Medulla oblongata (tissue), 1 donor: ENCODE measurements at regions not wholly inside any gene's neighbourhood (a gene's known extent, or its start where the extent isn't known, plus 50 kb on each side); places are given as distances from the start of the nearest gene placed in this dataset.
"Not testable (repeated sequence)": the region's sequence is repeated elsewhere in the genome, so short reads cannot be mapped to it uniquely, and the experiment has no call there.

Experiments
- DNase-seq: peaks from one replicate; pipeline ENCODE4 v3.0.0-alpha.2; 2015; ENCODE audit errors: extremely low spot score

DNA sequence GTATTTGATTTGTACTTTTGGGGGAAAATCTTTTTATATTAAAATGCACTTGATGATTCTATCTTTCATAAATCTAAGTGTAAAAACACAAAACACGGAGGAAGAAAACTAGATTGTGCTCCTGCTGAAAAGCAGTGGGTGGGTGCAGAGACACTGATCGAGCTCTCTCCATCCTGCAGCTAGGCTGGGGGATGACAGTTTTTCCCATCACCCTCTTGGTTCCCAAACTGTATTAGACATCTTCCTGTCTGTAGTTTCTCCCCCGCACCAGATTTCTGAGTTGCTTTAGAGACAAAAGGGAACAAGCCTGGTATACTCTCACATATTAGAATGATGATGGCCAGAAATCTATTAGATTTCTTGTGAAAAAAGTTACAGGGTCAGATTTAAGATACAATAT is 99.6 kb downstream of the FAM114A2 start:
- DNase-seq = no peak

DNA sequence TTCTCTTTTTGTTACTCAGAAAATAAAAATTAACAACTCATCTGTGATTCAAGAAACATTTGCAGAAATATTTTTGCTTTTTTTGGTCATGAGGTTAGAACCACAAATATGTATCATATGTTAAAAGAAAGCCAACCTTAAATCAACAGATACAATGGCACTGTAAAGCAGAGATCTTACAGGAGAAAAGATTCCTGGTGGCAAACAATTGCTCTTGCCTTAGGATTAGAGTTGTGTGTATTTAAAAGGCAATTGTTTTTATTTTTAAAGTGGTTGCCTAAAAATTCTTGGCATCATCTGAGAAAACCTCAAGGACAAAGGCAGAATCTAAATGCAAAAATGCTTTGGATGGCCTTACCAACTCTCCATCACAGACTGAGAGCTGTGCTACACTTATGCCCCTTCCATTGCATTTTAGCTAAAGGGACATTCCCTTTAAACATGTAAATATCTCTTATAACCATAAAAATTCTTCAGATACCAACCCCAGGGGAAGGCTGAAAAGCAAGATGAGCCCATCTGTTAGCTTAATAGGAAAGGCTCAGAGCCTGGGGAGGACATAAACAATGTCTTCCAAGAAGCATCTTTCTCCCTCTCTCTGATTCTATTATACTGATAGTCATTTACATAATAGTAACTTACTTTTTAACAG is 100.4 kb downstream of the FAM114A2 start:
- DNase-seq = no peak

DNA sequence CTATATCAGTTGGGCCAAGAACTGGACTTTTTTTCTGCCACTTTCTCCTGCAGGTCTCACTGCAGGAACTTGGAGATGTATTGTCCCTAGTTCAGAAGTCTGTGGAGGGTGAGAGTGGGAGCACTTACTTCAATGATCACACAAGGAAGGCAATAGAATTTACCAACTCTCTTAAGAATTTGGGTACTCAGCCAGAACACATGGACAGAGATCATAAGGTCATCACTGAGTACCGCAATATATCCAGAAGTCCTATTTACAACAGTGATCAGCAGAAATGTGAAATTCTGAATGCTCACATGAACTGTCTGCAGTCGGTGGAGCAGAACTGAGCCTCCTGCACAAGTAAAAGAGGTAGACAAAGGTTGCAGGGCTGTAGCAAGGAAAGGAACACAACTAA is 101.0 kb downstream of the FAM114A2 start:
- DNase-seq = no peak

DNA sequence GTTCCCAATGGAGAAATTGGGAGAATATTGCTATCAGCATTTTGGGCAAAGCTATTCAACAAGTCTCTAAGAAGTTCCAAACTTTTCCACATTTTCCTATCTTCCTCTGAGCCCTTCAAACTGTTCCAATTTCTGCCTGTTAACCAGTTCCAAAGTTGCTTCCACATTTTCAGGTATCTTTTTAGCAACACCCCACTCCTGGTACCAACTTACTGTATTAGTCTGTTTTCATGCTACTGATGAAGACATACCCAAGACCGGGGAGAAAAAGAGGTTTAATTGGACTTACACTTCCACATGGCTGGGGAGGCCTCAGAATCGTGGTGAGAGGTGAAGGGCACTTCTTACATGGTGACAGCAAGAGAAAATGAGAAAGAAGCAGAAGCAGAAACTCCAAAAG is 103.6 kb downstream of the FAM114A2 start:
- DNase-seq = not testable (repeated sequence)

DNA sequence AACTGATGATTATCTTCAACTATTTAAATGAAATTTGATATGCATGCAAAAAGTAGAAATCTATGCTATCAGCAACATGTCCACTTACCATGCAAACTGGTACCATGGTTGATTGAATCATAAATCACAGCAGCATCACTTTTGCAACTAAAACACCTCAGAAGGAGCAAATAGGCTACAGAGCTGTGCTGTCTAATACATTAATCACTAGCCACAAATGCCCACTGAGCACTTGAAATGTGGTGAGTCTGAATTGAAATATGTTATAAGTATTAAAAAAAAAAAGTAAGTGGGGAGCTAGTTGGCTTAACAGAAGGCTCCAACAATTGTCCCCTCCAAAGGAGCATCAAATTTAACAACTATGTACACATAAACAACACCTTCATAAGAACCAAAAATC is 112.5 kb downstream of the FAM114A2 start:
- no peak for DNase-seq

DNA sequence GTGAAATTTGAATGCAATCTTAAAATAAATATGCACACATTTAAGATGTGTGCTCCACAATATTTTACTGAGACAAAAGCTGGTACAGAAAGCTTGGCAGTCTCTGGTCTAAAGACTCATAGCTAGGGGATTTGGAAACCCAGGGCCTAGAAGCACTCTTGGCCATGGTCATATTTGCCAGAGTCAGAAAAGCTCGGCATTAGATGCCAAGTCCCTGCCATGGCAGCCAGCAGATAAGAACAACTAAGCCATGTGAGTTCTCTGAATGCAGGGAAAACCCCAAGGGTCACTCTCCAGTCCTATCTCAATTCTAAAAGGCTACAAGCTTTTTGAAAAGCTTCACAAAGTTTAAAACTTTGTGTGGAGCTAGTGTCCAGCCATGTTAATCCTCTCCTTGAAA is 119.5 kb downstream of the FAM114A2 start:
- DNase-seq = no peak

DNA sequence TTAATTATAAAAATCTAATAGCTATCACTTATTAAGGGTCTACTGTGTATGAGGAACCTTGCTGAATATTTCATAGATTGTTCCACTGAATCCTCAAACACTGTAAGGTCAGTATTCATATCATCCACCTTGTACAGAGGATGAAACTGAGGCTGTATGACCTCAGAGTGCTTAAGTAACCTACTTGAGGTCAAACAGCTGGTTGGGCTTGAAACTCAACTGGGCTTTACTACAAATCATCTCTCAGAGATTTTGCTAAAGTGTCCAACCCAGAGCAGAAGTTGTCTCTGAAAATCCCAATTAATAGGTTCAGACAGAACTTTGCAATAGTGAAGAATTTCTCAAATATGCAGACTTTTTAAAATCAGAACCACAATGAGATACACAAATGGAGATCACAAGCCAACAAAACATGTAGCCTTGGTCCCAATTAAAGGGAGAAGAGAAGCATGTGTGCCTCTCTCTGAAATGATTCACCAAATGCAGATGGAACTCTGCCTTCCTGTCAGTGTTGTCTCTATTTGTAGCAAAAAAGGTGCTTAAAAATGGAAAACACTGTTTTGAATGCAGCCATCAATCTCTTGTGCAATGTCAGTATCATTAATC is 131.4 kb downstream of the FAM114A2 start:
- no peak for DNase-seq

DNA sequence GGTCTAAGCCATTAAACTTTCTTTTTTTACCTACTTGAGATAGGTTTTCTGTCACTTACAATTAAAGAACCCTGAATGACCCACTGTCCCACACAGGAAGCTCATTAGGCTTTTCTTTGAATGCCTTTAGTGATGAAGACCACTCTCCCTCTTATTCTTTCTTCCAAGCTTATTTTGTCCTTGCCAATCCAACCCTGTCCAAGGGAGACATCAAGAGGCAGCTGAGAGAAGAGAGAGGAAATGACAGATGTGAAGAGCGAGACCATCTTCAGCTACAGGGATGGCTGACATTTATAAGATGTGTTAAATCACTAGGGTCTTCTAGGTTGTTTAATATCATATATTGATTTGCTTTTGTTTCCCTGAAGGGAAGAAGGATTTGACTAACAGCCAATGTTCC is 133.5 kb downstream of the FAM114A2 start:
- no peak for DNase-seq

DNA sequence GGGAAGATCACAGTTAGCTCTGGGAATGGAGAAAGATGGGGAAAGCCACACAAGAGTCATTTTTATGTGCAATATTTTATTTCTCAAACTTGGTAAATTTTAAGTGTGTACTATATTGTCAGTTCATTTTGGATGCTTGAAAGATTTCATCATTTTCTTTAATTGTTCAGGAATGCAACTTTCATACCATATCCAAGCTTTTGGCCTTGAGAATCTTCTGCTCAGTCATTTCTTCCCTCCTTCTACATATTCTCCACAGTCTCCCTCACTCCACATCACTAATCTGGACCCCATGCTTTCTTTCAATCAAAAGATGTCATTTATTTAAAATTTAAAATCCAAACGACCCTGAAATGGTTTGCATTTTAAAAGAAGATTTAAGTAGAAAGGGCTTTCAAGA is 135.4 kb downstream of the FAM114A2 start:
- no peak for DNase-seq

DNA sequence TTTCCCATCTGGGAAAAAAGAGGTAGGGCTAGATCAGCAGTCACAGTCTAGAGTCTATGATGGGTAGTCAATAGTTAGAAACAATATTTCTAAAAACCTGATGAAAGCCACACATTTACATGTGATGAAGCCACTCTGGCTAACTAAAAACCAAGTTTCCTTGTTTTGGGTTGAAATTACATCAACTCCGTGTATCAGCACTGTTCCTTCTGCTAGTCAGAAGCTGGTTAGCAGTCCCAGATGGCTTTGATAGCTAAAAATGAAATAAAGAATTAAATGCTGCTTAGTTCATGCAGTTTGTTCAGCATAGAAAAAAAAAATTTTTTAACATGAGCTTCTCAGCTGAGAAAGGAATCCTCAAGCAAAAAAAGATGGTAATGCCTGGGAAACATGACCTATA is 136.7 kb downstream of the FAM114A2 start:
- no peak for DNase-seq

DNA sequence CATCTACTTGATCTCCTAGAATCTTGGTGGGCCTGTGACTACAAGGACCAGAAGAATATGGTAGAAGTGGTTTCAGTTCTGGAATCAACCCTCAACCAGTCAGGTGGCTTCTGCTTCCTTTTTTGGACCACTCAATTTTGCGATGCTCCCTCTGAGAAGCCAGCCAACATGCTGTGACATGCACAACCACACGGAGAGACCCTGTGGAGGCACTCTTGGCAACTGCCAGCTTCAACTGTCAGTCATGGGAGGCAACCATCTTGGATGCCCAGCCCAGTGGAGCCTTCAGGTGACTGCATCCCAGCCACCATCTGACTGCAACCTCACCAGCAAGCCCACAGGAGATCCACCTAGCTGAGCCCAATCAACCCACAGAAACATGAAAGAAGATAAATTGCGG is 137.3 kb downstream of the FAM114A2 start:
- DNase-seq = no peak

DNA sequence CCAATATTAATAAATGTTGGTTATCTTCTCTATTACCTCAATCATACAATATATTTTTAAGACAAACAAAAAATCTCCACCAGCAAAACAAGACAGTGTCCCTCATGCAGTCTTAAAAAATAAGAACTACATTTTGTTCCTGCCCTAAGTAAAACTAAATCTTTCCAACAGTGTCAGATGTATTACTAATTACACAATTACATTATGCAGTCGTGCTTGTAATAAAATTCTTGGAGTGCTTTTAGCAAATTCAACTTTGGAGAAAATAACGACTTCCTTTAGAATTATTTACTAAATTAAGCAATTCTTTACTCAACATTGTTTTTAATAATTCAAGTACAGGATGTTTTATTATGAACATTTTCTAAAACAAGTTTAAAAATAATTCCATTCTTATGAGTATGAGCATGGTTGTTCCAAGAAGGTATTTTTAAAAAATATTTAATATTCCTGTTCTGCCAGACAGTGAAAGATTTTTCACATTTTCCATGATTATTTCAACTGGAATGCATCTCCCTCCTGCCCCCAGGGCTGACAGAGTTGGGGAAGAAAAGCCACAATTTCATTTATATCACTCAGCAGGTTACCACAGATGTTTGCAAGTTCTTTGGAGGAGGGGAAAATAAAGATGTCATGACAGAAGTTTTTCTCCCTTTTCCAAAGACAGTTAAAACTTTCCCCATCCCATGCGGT is 137.9 kb downstream of the FAM114A2 start:
- DNase-seq = no peak

DNA sequence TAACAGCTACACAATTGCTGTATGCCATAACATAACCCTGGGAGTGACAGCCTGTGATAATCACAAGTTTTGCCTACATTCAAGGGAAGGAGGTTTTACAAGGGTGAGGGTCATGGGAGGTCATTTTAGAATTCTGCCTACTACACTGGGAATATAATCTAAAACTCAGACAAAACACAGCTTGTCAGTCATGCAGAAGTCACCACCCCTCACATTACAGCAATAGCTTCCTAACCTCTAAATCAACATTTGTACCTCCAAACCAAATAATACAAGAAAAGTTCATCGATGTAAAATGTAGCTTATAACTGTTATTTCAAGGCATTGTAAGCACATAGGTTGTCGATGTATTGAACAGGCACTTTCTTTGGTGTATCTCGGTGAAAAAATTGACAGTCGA is 139.0 kb downstream of the FAM114A2 start:
- no peak for DNase-seq

DNA sequence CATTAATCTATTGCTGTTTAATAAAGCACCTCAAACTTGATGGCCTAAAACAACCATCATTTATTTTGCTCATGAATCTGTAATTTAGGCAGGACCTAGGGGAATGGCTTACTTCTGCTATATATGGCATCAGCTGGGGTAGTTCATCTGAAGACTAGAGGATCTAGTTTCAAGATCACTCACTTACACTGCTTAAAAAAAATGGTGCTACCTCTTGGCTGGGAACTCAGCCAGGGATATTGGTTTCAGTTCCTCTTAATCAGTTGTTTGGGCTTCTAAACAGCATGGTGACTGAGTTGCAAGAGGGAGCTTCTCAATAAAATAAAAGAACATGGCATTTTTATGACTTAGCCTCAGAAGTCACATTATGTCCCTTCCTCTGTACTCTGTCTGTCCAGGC is 142.0 kb downstream of the FAM114A2 start:
- peak; percentile 80 for DNase-seq

DNA sequence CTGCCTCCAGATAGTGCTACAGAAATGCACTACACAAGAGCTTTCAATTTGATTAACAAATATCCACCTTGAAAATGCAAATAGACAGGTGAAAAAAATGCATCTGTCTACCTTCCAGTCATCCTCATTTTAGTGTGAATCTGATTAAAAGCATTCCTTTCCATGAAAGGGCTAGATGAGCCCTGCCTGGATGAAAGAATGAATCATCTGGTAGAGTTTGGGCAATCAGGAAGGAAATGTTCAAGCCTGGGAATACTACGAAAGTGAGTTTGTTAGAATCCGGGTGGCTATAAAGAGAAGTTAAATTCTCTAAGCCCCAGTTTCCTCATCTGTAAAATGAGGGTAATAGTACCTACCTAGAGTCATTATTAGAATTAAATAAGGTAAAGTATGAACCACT is 142.6 kb downstream of the FAM114A2 start:
- peak; percentile 27 for DNase-seq

DNA sequence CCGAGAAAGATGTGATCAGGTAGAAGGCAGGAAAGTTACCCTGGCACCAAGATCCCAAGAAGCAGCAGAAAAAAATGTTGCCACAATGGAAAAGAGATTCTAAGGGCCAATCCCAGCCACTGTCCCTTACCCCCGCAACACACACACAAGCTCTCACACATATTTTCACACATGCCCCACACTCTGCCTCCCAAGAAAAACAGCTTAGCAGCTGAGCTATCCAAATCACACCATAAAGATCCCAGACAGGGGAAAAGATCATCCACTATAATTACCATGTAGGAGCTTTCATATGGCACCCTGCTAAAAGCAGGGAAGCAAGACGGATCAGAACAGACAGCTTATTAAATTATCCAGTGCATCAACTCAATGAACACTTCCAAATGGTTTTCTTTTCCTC is 143.4 kb downstream of the FAM114A2 start:
- no peak for DNase-seq

DNA sequence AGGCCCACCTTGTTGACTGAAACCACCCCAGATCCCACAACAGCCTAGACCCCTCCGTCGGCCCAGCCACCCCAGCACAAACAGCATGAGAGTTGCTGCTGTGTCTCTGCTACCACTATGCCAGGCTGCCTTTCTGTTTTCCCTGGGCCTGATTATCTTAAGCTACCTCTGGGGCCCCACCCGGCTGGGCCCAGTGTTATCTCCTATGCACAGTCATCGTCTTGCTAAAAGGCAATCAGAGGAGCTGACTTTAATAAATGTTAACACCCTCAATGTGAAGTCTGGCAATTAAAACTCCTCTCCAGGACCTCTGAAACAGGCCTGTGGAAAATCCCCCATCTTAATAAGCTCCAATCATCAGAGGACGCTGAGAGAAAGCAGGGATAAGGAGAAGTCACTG is 144.9 kb downstream of the FAM114A2 start:
- DNase-seq = no peak

DNA sequence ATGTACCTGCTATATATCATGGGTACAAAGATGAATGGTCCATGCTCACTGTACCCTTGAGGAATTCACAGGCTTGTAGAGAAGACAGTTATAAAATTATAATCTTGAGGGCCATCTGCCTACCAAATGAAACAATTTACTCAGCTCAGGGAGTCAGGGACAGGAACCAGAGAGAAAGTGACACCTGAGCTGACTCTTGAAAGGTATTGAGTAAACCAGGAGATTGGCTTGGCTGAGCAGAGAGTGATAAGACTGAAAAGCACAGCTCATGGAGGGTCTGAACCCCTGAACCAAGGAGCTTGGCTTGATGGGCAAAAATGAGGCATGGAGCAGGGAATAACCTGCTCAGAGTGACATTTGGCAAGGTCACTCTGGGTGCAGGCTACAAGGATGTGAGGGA is 147.3 kb downstream of the FAM114A2 start:
- DNase-seq = no peak

DNA sequence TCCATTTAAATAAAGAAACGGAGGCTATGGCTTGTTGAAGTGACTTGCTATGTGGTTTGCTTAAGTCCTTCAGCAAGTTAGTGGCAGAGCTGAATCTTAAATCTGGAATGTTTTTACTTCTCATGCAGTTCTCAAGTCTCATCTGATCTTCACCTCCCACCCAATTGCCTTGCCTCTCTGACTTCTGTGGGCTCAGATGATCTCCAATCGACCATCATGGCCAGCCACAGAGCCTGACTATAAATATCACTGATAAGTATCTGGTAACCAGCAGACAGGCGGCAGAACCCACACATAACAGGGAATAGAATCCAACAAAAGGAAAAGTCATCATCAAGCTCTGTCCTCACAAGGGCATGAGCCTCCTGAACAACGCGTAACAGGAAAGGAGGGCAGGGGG is 149.9 kb downstream of the FAM114A2 start:
- DNase-seq = no peak

DNA sequence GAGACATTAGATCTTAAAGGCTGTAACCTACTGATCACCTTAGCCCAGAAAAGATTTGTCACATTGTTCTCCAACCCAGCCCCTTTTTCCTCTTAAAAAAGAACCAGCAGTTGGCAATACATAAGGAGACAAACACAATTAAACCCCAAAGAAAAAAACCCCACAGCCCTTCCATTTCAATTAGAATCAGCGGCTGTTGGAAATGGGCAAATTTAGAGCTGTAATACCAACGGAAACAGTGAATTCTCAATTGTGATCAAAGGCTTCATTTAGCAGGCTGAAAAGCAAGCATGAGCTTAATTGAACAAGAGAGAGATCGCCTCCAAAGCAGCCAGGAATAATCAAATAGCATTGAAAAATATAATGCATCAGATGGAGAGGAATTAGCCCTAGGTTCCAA is 153.6 kb downstream of the FAM114A2 start:
- no peak for DNase-seq

DNA sequence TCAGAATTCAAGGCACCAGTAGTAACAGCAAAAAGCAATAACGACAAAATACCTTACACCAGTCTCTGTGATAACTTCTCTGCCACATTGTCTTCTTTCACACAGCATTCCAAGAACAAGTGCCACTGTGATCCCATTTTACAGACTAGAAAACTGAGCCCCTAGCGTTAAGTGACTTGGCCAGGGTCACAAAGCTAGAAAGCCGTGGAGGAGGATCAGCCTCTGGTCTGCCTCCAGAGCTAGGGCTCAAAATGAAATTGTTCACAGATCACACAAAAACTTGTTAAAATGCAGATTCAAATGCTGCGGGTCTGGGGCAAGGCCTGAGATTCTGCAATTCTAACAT is 154.1 kb downstream of the FAM114A2 start:
- no peak for DNase-seq

DNA sequence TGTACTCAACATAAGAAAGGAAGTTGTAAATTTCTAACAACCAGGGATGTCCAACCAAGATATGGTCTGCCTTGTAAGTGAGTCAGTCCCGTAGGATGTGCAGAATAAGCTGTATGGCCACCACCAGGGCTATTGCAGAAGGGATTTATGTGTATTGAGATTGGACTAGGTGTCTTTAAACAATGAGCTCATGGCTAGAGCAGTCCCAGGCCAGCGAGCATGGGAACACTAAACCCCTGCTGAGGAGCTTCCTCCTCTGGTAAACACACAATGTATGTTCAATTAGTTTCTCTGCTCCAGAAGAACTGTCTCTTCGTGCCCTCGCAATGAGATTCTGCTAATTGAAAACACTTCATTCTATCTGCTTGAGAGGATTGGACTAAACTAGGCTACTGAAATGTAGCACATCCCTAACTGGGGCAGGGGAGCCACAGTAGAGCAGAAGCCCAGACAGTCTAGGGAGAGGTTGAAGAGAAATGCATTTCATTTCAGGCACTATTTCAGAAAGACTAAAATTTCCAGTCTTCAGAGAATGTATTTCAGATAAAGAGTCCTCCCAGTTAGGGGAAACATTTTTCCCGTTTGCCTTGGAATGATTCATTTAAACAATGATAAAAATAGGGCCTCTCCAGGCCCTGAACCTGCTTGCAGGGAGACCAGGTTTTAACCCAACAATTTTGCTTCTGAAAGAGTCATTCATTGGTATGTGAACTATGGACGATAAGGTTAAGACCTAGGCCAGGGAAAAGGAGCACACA is 154.7 kb downstream of the FAM114A2 start:
- no peak for DNase-seq

DNA sequence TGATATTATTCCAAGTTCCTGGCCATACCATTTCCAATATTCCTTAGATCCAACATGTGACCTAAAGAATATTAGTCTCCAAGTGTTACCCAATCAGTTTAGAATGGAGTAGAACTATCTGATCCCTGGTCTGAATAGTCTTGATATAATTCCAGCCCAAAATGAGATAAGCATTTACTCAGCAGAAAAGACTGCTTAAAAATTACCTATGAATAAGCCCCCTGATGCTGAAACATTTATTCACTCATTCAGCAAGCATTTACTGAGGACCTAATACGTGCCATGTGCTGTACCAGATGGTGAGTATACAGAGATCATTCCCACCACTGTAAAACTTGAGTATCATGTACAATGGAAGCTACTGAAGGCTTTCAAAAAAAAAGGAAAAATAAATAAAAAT is 157.0 kb downstream of the FAM114A2 start:
- no peak for DNase-seq
